ENCODE measurements at regions not wholly inside any gene's neighbourhood (a gene's known extent, or its start where the extent isn't known, plus 50 kb on each side); places are given as distances from the start of the nearest gene placed in this dataset.
A peak's percentile ranks its signal among the peaks of the same experiment; 100 is the strongest.

DNA sequence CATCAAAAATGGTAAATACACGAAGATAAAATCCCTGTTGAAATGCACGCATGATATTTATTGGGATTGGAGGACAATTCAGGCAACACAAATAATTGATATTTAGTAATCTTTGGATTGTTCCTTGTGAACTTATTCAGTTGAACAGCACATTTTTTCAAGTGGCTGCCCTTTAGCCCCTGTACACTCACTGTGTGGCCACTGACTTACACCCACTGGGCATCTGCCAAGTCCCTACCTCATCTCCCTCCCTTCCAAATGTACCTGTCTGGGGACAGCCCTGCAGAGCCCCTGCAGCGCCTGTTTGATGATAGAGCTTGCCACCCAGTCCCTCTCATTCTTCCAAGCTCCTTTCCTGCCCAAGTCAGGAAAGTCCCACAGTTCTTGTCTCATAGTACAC is 154.3 kb downstream of the GLUL start:
- WGBS, 4 donors: 91 to 96% (median 94%) methylated on average over 3 of the region's 3 CpGs
- H3K4me3 ChIP-seq: no peak overlapping the region
- H3K4me1 ChIP-seq: peaks cover 0 to 16% (median 2%) of the 10 kb centered on the region in 12 donors
- H3K27me3 ChIP-seq: no peaks in the 10 kb centered on the region
- no peaks in the 10 kb centered on the region for H3K9me3 ChIP-seq
- no peak overlapping the region for H3K27ac ChIP-seq
- TF ChIP-seq POLR2A (IDR thresholded peaks at IDR 0.05): no peak
- TF ChIP-seq, protein P1, sequence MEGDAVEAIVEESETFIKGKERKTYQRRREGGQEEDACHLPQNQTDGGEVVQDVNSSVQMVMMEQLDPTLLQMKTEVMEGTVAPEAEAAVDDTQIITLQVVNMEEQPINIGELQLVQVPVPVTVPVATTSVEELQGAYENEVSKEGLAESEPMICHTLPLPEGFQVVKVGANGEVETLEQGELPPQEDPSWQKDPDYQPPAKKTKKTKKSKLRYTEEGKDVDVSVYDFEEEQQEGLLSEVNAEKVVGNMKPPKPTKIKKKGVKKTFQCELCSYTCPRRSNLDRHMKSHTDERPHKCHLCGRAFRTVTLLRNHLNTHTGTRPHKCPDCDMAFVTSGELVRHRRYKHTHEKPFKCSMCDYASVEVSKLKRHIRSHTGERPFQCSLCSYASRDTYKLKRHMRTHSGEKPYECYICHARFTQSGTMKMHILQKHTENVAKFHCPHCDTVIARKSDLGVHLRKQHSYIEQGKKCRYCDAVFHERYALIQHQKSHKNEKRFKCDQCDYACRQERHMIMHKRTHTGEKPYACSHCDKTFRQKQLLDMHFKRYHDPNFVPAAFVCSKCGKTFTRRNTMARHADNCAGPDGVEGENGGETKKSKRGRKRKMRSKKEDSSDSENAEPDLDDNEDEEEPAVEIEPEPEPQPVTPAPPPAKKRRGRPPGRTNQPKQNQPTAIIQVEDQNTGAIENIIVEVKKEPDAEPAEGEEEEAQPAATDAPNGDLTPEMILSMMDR (IDR thresholded peaks at IDR 0.05): no peak
- no peaks in the 10 kb centered on the region for H3K36me3 ChIP-seq
- intact Hi-C loops (cut with DNase I): loop anchor here in 1 of 10 donors (10.0 kb wide), 1 partner anchor 127 kb away; no protein-coding TSS in a partner anchor
- ATAC-seq (no peak), DNase-seq (no peak)

DNA sequence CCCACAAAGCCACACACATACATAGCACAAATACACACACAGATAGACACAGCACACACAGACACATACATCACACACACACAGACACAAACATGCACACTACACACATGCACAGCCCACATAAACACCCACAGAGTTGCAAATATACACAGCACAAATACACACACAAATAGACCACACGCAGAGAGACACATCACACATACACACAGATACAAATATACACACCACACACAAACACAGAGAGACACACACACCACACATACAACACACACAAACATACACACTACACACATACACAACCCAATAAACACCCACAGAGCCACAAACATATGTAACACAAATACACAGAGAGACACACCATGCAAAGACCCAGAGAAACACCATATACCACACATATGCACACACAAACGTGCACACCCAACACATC is 154.9 kb downstream of the GLUL start:
- 83 to 96% (median 91%) methylated on average over 2 of the region's 2 CpGs for WGBS, 4 donors
- TF ChIP-seq, protein P1 (IDR thresholded peaks at IDR 0.05): no peak
- no peak for TF ChIP-seq POLR2A (IDR thresholded peaks at IDR 0.05)
- Histone ChIP-seq H3K27me3 (no peaks in the 10 kb centered on the region), H3K36me3 (no peaks in the 10 kb centered on the region), H3K27ac (peak overlapping the region in 6 of 12 donors; percentile 13 to 67 (median 30)), H3K4me3 (no peak overlapping the region), H3K4me1 (peaks cover 0 to 21% (median 5%) of the 10 kb centered on the region in 12 donors), H3K9me3 (no peaks in the 10 kb centered on the region)
- DNase-seq: no peak
- intact Hi-C loops (cut with DNase I): loop anchor here in 1 of 10 donors (10.0 kb wide), 1 partner anchor 128 kb away; no protein-coding TSS in a partner anchor
- ATAC-seq: no peak

DNA sequence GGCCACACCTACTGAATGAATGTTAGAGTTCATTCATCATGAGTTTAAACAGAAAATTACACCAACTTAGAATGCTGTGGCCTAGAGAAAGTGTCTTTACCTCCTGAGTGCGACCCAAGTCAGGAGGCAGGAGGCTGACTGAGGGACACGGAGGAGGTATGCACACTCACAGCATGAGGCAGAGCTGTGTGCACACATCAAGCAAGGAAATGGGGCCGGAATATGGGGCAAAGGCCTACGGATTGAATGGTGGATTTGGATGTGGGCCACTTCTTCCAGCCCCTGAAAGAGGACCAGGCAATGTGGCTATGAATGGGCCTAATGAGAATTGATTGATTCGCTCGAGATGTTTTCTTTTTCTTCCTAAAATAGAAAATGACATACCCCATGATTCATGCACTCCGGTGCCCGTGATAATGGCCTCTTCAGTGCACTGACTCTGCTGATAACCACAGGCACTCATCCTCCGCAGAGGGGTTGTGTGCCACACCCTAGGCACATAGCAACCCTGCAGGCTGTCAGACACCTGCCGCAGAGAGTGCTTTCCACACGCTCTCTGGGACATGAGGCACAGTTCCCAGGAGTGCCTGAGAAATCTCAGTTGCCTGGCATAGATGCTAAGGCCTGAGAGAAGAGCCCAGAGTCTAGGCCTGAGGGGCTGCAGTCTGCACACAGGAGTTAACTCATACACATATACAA is 155.5 kb downstream of the GLUL start:
- peak overlapping the region in 9 of 12 donors; percentile 13 to 67 (median 33) for H3K27ac ChIP-seq
- intact Hi-C loops (cut with DNase I): loop anchor here in 1 of 10 donors (10.0 kb wide), 1 partner anchor 129 kb away; no protein-coding TSS in a partner anchor
- no peak for TF ChIP-seq POLR2A (IDR thresholded peaks at IDR 0.05)
- TF ChIP-seq, protein P1 (IDR thresholded peaks at IDR 0.05): no peak
- no peaks in the 10 kb centered on the region for H3K27me3 ChIP-seq
- 41 to 62% (median 52%) methylated on average over 11 of the region's 11 CpGs for WGBS, 4 donors
- no peaks in the 10 kb centered on the region for H3K9me3 ChIP-seq
- peaks cover 0 to 25% (median 5%) of the 10 kb centered on the region in 12 donors for H3K4me1 ChIP-seq
- no peaks in the 10 kb centered on the region for H3K36me3 ChIP-seq
- DNase-seq (peak in 4 of 5 donors; percentile 22 to 78 (median 58)), ATAC-seq (peak; percentile 84 to 97 (median 96))
- no peak overlapping the region for H3K4me3 ChIP-seq

DNA sequence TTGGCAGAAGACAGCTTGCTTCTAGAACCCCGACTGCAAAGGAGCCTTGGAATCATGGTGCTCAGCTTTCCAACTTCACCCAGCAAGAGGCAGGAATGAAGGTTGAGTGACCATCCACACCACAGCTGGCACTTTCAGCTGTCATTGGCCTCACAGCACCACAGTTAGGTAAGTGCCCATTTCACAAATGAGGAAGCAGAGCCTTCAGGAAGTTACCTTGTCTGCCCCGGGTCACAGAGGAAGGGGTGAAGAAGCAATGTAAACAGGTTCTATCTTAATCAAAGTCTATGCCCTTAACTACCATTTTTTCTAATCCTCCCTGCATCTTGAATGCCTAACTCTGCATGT is 156.0 kb downstream of the GLUL start:
- no peak for DNase-seq
- intact Hi-C loops (cut with DNase I): loop anchor here in 1 of 10 donors (10.0 kb wide), 1 partner anchor 129 kb away; no protein-coding TSS in a partner anchor
- H3K9me3 ChIP-seq: no peaks in the 10 kb centered on the region
- 67 to 86% (median 73%) methylated on average over 2 of the region's 2 CpGs for WGBS, 4 donors
- H3K4me3 ChIP-seq: no peak overlapping the region
- peaks cover 0 to 25% (median 5%) of the 10 kb centered on the region in 12 donors for H3K4me1 ChIP-seq
- TF ChIP-seq POLR2A (IDR thresholded peaks at IDR 0.05): no peak
- TF ChIP-seq, protein P1 (IDR thresholded peaks at IDR 0.05): no peak
- no peaks in the 10 kb centered on the region for H3K36me3 ChIP-seq
- no peaks in the 10 kb centered on the region for H3K27me3 ChIP-seq
- peak overlapping the region in 9 of 12 donors; percentile 13 to 67 (median 33) for H3K27ac ChIP-seq
- ATAC-seq: no peak

All from heart left ventricle (tissue), 16 donors.